ENCODE measurements at regions not wholly inside any gene's neighbourhood (a gene's known extent, or its start where the extent isn't known, plus 50 kb on each side); places are given as distances from the start of the nearest gene placed in this dataset.

DNA sequence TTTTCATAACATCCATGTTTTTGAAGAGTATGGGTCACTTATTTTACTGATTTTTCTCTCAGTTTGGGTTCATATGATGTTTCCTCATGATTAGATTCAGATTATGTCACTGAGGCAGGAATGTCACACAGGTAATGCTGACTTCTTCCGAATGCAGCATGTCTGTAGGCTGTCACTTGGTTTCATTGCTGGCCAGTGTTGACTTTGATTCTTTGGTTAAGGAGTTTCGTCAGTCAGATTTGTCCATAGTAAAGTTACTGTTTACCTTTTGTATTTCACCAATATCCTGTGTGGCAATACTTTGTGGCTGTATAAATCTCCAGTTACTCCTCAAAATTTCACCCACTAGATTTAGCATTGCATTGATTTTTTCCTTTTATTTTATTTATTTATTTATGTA, 105.6 kb downstream of the MRPL57 start:
- TF ChIP-seq LEF1 (IDR thresholded peaks at IDR 0.05; ENCODE audit: borderline replicate concordance) (no peak), ELF4 (IDR thresholded peaks at IDR 0.05) (no peak), HDGF (IDR thresholded peaks at IDR 0.05; ENCODE audit: borderline replicate concordance) (no peak), FOXM1 (IDR thresholded peaks at IDR 0.05; ENCODE audit: borderline replicate concordance) (no peak), TARDBP (IDR thresholded peaks at IDR 0.05) (no peak), ARNT (IDR thresholded peaks at IDR 0.05) (no peak), ZNF384 (IDR thresholded peaks at IDR 0.05) (no peak), SP1 (IDR thresholded peaks at IDR 0.05) (no peak)

Data from HEK293T (cell line).